Stimulated activated CD8-positive, alpha-beta memory T cell treated with anti-CD3 and anti-CD28 coated beads, Interleukin-7, amount 100 ng/mL, for 24 hours (primary cell): ENCODE measurements at regions not wholly inside any gene's neighbourhood (a gene's known extent, or its start where the extent isn't known, plus 50 kb on each side); places are given as distances from the start of the nearest gene placed in this dataset.
"Not testable (repeated sequence)": the region's sequence is repeated elsewhere in the genome, so short reads cannot be mapped to it uniquely, and the experiment has no call there.

Source experiments
- DNase-seq: peaks from one replicate; pipeline ENCODE4 v3.0.0-alpha.2; 2020; ENCODE audit warnings: low read depth

DNA sequence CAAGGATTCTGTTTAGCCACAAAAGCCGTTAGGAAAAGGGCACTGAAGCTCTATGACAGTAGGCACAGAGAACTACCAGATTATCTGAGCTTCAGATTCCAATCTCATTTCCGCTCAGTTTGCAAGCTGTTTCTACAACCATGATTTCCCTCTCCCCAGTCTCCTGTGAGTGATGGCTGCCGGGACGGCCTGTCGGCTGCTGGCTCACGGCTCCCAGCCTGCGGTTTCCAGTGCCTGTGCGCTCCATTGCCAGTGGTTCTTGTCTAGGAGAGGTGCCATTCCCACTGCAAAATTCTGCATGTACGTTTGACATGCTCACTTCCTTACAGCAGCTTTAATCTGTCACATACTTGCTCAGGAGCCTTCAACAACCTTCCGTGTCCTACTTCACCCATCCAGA, 429.1 kb upstream of the FRG1 start:
- no peak for DNase-seq

DNA sequence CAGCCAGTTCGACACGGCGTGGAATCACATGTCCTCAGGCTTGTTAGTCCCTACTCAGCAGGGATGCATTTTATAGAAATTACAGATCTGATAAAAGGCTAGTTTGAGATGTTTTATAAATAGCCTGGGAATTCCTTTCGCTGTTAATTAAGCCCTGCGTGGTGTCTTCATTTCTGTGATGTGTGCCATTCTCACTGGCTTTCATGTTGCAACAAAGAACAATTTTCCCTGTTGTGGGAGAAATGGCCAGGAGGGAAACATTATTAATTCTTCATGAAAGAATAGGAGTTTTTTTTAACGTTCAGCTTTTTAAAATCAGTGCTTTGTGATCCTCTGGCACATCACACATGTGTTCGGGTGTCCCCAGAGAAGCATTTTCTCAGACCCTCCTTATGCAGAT, 427.3 kb upstream of the FRG1 start:
- DNase-seq = no peak

DNA sequence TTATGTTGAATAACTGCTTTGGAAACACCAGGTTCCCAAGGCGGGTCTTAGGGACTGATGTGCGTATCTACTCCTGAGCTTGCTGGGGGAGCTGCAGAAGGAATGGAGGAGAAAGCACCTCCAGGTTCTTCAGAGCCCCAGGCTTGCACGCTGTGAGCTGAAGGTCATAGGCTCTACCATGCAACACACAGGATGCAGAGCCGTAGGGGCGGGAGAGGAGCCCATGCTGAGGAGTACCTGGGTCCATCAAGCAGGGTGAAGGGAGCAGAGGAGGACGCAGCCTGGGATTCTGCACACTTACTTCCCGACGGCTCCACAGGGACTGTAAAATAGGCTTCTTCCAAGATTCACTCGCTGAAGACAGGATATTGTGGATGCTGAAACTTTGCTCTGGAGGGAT, 426.5 kb upstream of the FRG1 start:
- DNase-seq = no peak

- no peak for DNase-seq
Observed at GRCh38 chr4:189516902-189517301, 423.8 kb upstream of the FRG1 start.

DNA sequence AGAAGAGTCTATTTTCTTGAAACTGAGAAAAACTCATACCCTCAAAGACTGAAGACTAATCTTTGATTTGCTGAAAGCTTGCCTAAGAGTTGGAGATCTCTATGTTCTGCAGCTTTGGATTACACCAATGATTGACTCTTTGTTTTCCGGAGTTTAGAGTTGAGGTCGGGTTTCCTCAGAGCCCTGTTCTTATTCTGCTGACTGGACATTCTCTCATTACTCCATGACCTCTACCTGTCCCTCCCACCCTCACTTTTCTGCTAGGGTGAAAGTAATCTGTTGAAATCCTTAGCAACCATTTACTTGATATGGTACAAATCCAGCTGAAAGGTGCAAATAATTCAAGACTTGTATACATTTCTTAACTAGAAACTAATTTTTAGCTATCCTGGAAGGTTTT, 421.5 kb upstream of the FRG1 start:
- DNase-seq = no peak

DNA sequence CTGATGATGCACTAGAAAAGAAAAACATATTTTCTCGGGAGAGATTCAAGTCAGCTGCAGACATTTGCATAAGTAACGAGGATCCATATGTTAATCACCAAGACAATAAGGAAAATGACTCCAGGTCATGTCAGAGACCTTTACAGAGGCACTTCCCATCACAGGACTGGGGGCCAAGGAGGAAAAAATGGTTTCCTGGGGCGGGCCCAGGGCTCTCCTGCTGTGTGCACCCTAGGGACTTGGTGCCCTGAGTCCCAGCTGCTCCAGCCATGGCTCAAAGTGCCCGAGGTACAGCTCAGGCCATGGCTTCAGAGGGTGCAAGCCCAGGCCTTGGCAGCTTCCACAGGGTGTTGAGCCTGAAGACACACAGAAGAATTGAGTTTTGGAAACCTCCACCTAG, 415.4 kb upstream of the FRG1 start:
- no peak for DNase-seq

GRCh38 chr4:189530848-189531247, 409.8 kb upstream of the FRG1 start:
- no peak for DNase-seq

DNA sequence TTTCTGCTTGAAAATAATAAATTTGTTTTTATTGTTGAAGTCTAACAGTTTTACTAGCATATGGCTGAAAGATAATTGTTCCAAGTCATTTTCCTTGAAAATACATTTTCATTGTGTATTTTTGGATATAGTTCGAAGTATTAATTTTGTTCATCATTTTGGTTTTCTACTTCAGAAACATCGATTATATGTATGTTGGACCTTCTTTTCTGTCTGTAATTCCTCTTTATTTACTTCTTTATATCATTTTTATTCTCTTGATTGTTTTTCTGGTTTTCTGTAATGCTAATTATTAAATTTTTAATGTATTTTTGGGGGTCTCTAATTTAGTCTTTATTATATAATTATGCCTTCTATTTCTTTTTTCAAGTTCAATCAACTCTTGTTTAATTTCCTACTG, 407.1 kb upstream of the FRG1 start:
- no peak for DNase-seq

DNA sequence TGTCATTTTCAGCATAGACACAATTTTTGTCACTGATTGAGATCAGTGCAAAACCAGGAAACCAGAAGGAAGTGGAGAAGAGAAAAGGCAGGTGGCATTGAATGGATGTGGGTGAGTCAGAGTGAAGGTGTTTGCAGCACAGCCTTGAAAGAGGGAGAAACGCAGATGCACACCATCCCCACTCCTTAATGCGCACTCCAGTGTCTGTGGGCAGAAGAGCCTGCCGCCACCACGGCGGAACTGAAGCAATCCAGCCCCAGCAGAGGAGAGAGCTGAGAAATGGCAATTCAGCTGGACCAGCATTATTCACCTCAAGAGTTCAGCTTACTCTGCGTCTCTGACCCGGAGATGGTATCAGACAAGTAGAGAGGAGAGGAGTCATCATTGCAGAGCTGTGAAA, 393.1 kb upstream of the FRG1 start:
- DNase-seq = no peak

DNA sequence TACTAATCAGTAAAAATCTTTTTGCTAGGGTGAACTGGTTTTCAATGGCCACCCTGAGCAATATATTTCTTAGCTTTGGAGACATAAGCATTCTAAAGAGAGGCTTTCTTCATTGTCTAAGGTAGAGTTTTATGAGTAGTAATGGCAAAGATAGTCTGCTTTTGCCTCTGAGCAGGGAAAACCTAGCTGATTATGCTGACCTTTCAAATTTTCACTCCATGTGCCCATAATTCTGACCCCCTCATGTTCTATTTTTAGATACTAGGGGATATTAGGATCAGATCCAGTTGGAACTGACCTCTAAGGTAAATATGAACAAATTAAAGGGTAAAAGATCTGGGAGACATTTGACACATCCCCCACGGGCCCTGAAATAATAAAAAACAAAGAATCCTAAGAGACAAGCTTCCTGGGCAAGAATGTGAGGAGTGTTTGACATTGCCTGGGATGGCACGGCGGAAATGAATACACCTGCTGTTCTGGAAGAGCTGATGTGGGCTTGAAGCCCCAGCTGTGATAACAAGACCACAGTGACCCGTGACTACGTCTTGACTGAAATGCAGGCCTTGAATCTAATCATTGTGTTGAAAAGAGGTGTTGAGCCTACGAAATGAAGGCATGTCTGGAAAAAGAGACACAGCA, 392.1 kb upstream of the FRG1 start:
- no peak for DNase-seq

- not testable (repeated sequence) for DNase-seq
Observed at GRCh38 chr4:189551931-189552670, 388.6 kb upstream of the FRG1 start.

- not testable (repeated sequence) for DNase-seq
Observed at GRCh38 chr4:189560605-189561004, 380.1 kb upstream of the FRG1 start.

DNA sequence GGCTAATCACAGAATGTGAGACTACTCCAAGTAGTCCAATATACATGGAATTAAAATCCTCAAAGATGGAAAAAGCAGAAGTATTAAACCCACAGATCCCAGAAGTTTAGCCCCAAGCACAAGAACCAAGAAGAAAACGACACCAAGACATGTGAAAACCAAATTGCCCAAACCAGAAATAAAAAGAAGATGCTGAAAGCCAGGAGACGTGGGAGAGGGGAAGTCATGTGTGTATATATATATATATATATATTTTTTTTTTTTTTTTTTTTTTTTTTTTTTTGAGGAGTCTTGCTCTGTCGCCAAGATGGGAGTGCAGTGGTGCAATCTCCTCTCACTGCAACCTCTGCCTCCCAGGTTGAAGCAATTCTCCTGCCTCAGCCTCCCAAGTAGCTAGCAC, 376.9 kb upstream of the FRG1 start:
- DNase-seq = not testable (repeated sequence)

DNA sequence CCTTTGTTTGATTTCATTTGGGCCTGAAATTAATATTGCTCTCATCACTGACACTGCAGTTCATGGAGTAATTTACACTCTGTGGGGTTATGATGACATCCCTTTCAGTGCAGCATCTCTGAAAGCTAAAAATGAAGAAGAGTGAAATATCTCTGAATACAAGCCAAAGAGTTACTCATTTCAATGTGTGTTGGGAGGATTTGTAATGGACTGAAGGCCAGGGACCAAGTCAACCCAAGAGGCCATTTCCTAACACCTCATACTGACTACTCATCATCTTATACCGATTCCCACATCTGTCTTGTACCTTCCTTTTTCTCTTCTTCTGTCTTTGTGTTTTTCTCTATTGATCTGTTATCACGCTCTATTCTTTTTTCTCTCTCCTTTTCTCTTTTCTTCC, 374.4 kb upstream of the FRG1 start:
- not testable (repeated sequence) for DNase-seq

- DNase-seq = not testable (repeated sequence)
Observed at GRCh38 chr4:189566900-189567299, 373.8 kb upstream of the FRG1 start.

- DNase-seq = not testable (repeated sequence)
Observed at GRCh38 chr4:189579645-189580044, 361.0 kb upstream of the FRG1 start.

DNA sequence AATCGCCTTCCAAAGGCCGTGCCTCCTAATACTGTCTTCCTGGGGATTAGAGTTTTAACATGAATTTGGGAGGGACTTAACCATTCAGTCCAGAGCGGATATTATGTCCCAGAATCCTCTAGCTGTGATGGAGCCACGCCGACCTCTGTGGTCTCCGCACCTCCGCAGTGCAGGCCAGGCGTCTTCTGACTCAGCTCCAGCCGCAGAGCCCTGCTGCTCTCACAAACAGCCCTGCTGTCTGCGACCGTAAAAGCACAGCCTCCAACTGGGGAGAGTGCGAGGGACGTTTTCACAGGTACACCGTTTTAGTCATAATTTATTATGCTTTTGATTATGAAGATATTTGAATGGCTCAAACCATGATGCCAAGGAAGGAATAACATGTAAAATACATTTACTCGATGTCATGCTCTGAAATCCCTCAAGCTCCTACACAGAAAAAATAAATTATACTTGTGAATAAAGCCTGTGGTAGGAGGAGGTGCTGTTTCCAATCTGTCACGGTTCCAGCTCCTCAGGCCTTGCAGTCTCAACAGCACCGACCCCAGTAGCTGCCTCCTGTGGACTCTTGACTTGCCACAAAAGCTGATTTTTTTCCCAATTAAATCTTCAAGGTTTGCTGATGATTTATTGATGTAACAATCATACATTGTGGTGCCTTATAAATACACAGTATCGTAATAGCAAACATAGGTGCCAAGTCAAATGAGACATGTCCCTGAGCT, 353.6 kb upstream of the FRG1 start:
- DNase-seq = not testable (repeated sequence)

GRCh38 chr4:189589201-189589600, 351.5 kb upstream of the FRG1 start:
- DNase-seq = not testable (repeated sequence)

DNA sequence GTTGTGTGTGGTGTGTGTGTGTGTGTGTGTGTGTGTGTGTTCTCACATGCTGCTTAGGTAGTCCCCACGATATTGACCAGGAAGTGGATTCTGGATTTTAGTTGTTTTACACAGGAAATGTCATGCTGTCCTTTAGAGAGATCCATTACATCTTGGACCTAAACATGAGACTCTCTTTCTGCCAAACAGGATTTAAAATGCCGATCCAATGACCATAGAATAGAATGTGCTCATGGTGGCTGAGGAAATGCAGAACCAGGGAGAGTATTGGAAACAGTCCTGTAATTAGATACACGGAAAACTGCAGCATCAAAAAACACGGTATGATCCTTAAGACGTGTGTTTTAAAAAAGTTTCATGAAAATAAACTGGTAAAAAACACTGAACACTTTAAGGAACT, 347.8 kb upstream of the FRG1 start:
- no peak for DNase-seq

DNA sequence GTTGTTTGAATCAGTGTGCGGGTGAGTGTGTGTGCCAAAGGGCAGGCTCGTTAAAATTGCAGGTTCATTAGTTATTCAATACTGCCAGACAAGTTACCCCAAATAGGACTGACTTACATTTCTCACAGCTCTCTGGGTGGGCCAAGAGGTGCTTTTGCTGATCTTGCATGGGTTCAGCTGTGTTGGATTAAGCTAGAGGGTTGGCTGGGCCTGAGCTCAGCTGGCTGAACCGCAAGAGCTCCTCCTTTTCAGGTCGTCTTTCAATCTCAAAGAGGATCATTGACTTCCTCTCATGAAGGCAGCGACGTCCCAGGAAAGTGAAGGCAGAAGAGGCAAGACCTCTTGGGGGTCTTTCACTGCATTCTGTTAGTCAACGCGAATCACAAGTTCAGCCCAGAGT, 343.3 kb upstream of the FRG1 start:
- no peak for DNase-seq

DNA sequence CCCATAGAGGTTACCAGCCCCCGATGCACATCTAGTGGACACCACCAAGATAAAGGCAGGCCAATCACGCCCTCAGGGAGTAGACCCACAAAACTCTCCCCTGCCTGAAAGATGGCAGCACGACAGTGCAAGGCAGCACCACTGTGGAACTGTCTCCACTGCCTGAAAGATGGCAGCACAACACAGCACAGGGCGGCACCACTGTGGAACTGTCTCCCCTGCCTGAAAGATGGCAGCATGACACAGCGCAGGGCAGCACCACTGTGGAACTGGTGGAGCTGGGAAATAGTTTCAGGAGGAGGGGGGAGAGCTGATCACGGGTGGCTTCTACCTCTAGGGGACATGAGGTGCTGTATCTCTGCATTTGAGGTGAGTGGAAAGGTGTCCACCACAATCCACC, 340.4 kb upstream of the FRG1 start:
- DNase-seq = no peak

GRCh38 chr4:189600718-189601435, 339.8 kb upstream of the FRG1 start:
- no peak for DNase-seq

DNA sequence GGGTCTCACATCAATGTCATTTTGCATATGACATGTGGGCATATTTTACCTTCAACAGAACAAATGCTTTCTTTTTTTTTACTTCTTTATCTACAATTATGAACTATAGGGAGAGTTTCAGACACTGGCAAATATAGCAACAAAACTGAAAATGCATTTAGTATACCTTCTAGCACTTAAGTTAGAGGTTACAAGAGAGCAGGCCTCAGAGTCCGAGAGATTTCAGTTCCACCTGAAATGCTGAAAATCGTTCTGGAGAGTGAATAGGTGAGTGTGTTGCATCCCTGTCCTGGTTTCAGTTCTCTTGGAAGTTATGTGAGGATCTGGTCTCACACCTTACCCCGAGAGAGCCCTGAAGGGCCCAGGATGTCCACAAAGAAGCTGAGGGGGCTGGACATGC, 337.8 kb upstream of the FRG1 start:
- DNase-seq = not testable (repeated sequence)
